Liver (tissue), 8 donors: ENCODE measurements at regions not wholly inside any gene's neighbourhood (a gene's known extent, or its start where the extent isn't known, plus 50 kb on each side); places are given as distances from the start of the nearest gene placed in this dataset.

Source experiments
- DNase-seq: peaks from one replicate; pipeline ENCODE4 v3.0.0-alpha.2; 2017; ENCODE audit warnings: low spot score
- H3K27ac ChIP-seq, 2 donors: one replicate each; pipeline ENCODE4 v1.7.0; 2013; ENCODE audit warnings: inconsistent platforms in 2 of 2, low read length in 2 of 2, control low read depth in 1 of 2, low read depth in 1 of 2, mild to moderate bottlenecking in 1 of 2
- H3K27me3 ChIP-seq, 4 donors: one replicate each; pipeline versions ENCODE4 v1.6.1 to v1.7.0; 2013; ENCODE audit warnings: low read length in 3 of 4, inconsistent platforms in 1 of 4, mild to moderate bottlenecking in 1 of 4, moderate library complexity in 1 of 4; ENCODE audit not compliant: control insufficient read depth in 4 of 4, insufficient read depth in 4 of 4
- H3K36me3 ChIP-seq, 4 donors: one replicate each; pipeline versions ENCODE4 v1.6.1 to v1.7.0; 2013; ENCODE audit warnings: low read length in 3 of 4, mild to moderate bottlenecking in 3 of 4, low read depth in 1 of 4, moderate library complexity in 1 of 4; ENCODE audit not compliant: control insufficient read depth in 4 of 4, insufficient read depth in 3 of 4
- H3K4me1 ChIP-seq, 4 donors: one replicate each; pipeline versions ENCODE4 v1.6.1 to v1.7.0; 2013; ENCODE audit warnings: low read length in 3 of 4, mild to moderate bottlenecking in 3 of 4, moderate library complexity in 1 of 4; ENCODE audit not compliant: control insufficient read depth in 4 of 4, insufficient read depth in 4 of 4
- H3K4me3 ChIP-seq, 3 donors: one replicate each; pipeline versions ENCODE4 v1.6.1 to v1.7.0; 2013; ENCODE audit warnings: low read length in 3 of 3, control low read depth in 1 of 3, low read depth in 1 of 3, mild to moderate bottlenecking in 1 of 3
- H3K9ac ChIP-seq, 2 donors: one replicate each; pipeline ENCODE4 v1.7.0; 2013; ENCODE audit warnings: low read length in 2 of 2, mild to moderate bottlenecking in 2 of 2, moderate library complexity in 2 of 2, control low read depth in 1 of 2, low read depth in 1 of 2
- H3K9me3 ChIP-seq, 4 donors: one replicate each; pipeline versions ENCODE4 v1.6.1 to v1.7.0; 2013; ENCODE audit warnings: low read length in 3 of 4; ENCODE audit not compliant: control insufficient read depth in 4 of 4
- FOXA1 ChIP-seq: IDR thresholded peaks from 2 replicates; pipeline ENCODE4 v1.6.1; 2016; ENCODE audit warnings: antibody characterized with exemption
- GABPA ChIP-seq, 2 donors: IDR thresholded peaks in 1 of 2; conservative IDR thresholded peaks in 1 of 2; 2 replicates each; pipeline ENCODE4 v1.6.1; 2016; ENCODE audit warnings: antibody characterized with exemption in 2 of 2, mild to moderate bottlenecking in 1 of 2, moderate library complexity in 1 of 2
- HNF4A ChIP-seq, 2 donors: conservative IDR thresholded peaks; 2 replicates each; pipeline ENCODE4 v1.6.1; 2016; ENCODE audit warnings: antibody characterized with exemption in 2 of 2, mild to moderate bottlenecking in 2 of 2
- HNF4G ChIP-seq: IDR thresholded peaks from 2 replicates; pipeline ENCODE4 v1.6.1; 2016; ENCODE audit warnings: antibody characterized with exemption
- JUND ChIP-seq, 2 donors: IDR thresholded peaks; 2 replicates each; pipeline ENCODE4 v1.6.1; 2016; ENCODE audit warnings: antibody characterized with exemption in 2 of 2
- NR2F2 ChIP-seq: IDR thresholded peaks from 2 replicates; pipeline ENCODE4 v1.6.1; 2016; ENCODE audit warnings: antibody characterized with exemption
- RAD21 ChIP-seq, 2 donors: IDR thresholded peaks; 2 replicates each; pipeline ENCODE4 v1.6.1; 2016; ENCODE audit warnings: antibody characterized with exemption in 2 of 2, mild to moderate bottlenecking in 2 of 2
- RXRA ChIP-seq, 2 donors: IDR thresholded peaks; 2 replicates each; pipeline ENCODE4 v1.6.1; 2017 to 2018; ENCODE audit warnings: antibody characterized with exemption in 2 of 2, mild to moderate bottlenecking in 1 of 2
- SP1 ChIP-seq: IDR thresholded peaks from 2 replicates; pipeline ENCODE4 v1.6.1; 2018; ENCODE audit warnings: antibody characterized with exemption, mild to moderate bottlenecking
- TAF1 ChIP-seq: conservative IDR thresholded peaks from 2 replicates; pipeline ENCODE4 v1.6.1; 2016; ENCODE audit warnings: antibody characterized with exemption, mild to moderate bottlenecking
- WGBS: extraction: QIAGEN DNeasy Blood & Tissue Kit; methylation state at CpG from one replicate; pipeline ENCODE4 v1.1.7; 2013; 5-methylcytosine and 5-hydroxymethylcytosine counted together
- TF ChIP-seq, protein P1 (sequence below): fragments of 150-350 bp; IDR thresholded peaks from 2 replicates; pipeline ENCODE4 v1.5.1; 2017; ENCODE audit warnings: improper control_type of control experiment, low read depth, low read length; ENCODE audit not compliant: missing input control
- TF ChIP-seq, protein P2 (sequence below): IDR thresholded peaks from 2 replicates; pipeline ENCODE4 v1.6.1; 2016; ENCODE audit warnings: antibody characterized with exemption, mild to moderate bottlenecking
- TF ChIP-seq, protein P3 (sequence below): IDR thresholded peaks from 2 replicates; pipeline ENCODE4 v1.6.1; 2016; ENCODE audit warnings: antibody characterized with exemption
- TF ChIP-seq, protein P4 (sequence below): IDR thresholded peaks from 2 replicates; pipeline ENCODE4 v1.6.1; 2016; ENCODE audit warnings: antibody characterized with exemption
- donor health status: healthy.
- donor health status: healthy.
- donor health status: healthy.
- donor health status: healthy.
- donor health status: healthy.

DNA sequence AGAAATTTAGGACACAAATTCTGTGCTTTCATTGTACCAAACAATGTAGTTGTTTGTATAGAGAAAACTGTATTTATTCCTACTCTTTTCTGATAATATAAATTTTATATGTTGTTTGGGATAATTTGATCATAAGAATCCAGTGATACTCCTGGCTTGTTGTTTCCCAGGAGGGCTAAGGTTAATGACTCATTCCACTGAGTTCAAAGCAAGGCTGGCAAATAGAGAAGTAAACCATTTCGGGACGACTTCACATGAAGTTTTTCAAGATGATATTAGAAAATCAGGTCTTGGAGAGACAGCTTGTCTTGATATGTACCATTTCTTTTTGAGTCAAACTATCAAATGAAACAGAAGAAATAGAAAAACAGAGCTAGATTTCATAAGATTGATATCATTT, 326.1 kb upstream of the CNR1 start (continued):
- TF ChIP-seq, protein P1, sequence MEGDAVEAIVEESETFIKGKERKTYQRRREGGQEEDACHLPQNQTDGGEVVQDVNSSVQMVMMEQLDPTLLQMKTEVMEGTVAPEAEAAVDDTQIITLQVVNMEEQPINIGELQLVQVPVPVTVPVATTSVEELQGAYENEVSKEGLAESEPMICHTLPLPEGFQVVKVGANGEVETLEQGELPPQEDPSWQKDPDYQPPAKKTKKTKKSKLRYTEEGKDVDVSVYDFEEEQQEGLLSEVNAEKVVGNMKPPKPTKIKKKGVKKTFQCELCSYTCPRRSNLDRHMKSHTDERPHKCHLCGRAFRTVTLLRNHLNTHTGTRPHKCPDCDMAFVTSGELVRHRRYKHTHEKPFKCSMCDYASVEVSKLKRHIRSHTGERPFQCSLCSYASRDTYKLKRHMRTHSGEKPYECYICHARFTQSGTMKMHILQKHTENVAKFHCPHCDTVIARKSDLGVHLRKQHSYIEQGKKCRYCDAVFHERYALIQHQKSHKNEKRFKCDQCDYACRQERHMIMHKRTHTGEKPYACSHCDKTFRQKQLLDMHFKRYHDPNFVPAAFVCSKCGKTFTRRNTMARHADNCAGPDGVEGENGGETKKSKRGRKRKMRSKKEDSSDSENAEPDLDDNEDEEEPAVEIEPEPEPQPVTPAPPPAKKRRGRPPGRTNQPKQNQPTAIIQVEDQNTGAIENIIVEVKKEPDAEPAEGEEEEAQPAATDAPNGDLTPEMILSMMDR: no peak

DNA sequence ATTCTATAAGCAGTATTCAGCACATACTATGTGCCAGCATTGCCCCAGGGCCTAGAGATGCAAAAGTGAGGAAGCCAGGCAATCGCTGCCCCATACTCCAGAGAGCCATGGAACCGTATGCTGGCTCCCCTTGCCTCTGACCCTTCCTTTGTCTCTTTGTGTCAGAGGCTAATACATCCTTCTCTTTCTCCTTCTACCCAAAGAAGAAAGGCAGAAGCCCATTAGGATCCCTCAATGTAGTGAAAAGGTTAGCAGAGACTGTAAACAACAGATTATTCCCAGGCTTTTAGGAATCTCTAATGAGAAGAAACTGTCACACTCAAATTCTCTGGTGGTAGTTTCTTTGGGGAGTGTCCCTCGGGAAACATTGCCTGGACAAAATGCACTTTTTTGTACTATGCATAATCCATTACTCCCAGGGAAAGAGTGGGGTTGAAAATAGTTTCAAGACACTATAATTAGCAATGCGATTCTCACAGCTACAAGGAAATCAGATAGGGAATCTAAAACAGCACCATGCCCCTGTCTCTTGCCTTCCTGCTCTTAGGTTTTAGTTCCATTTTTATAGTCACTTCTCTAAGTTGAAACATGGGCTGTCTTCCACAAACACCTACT, 325.2 kb upstream of the CNR1 start:
- Histone ChIP-seq H3K27me3 (no peaks in the 10 kb centered on the region), H3K27ac (no peak overlapping the region), H3K9me3 (no peaks in the 10 kb centered on the region), H3K4me3 (no peak overlapping the region), H3K36me3 (no peaks in the 10 kb centered on the region), H3K4me1 (no peaks in the 10 kb centered on the region), H3K9ac (no peak overlapping the region)
- no peak for DNase-seq
- TF ChIP-seq, protein P1: no peak
- TF ChIP-seq, protein P2, sequence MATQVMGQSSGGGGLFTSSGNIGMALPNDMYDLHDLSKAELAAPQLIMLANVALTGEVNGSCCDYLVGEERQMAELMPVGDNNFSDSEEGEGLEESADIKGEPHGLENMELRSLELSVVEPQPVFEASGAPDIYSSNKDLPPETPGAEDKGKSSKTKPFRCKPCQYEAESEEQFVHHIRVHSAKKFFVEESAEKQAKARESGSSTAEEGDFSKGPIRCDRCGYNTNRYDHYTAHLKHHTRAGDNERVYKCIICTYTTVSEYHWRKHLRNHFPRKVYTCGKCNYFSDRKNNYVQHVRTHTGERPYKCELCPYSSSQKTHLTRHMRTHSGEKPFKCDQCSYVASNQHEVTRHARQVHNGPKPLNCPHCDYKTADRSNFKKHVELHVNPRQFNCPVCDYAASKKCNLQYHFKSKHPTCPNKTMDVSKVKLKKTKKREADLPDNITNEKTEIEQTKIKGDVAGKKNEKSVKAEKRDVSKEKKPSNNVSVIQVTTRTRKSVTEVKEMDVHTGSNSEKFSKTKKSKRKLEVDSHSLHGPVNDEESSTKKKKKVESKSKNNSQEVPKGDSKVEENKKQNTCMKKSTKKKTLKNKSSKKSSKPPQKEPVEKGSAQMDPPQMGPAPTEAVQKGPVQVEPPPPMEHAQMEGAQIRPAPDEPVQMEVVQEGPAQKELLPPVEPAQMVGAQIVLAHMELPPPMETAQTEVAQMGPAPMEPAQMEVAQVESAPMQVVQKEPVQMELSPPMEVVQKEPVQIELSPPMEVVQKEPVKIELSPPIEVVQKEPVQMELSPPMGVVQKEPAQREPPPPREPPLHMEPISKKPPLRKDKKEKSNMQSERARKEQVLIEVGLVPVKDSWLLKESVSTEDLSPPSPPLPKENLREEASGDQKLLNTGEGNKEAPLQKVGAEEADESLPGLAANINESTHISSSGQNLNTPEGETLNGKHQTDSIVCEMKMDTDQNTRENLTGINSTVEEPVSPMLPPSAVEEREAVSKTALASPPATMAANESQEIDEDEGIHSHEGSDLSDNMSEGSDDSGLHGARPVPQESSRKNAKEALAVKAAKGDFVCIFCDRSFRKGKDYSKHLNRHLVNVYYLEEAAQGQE: no peak
- TF ChIP-seq FOXA1 (no peak), SP1 (no peak), TAF1 (no peak), RXRA (IDR thresholded peaks at IDR 0.05) (no peak)
- TF ChIP-seq, protein P3, sequence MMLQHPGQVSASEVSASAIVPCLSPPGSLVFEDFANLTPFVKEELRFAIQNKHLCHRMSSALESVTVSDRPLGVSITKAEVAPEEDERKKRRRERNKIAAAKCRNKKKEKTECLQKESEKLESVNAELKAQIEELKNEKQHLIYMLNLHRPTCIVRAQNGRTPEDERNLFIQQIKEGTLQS: no peak
- TF ChIP-seq, protein P4, sequence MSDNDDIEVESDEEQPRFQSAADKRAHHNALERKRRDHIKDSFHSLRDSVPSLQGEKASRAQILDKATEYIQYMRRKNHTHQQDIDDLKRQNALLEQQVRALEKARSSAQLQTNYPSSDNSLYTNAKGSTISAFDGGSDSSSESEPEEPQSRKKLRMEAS: no peak
- 91% methylated on average over 4 of the region's 4 CpGs for WGBS

DNA sequence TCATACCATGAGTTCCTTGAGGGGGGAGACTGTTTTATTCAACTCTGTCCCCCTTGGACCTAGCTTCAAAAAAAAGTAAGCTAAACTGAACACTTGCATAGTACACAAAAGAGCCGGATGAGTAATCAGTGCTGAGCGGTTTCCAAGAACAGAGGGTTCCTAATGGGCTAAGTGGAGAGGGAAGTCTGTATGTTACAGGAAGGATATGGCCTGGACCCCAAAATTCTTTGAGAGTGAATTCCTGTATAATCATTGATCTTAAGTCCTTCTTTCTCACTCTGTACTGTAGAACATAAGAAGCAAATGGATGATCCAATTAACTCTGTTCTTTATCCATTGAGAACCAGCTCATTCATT, 324.7 kb upstream of the CNR1 start:
- no peak for DNase-seq
- H3K36me3 ChIP-seq: no peaks in the 10 kb centered on the region
- no peaks in the 10 kb centered on the region for H3K27me3 ChIP-seq
- no peaks in the 10 kb centered on the region for H3K4me1 ChIP-seq
- H3K4me3 ChIP-seq: no peak overlapping the region
- H3K27ac ChIP-seq: no peak overlapping the region
- H3K9me3 ChIP-seq: no peaks in the 10 kb centered on the region
- no peak overlapping the region for H3K9ac ChIP-seq
- WGBS: 87% methylated on average over 2 of the region's 2 CpGs
- TF ChIP-seq HNF4G (no peak), GABPA (IDR thresholded peaks at IDR 0.05 in 1 of 2, conservative IDR thresholded peaks at IDR 0.05 in 1 of 2) (no peak), RAD21 (IDR thresholded peaks at IDR 0.05) (no peak), NR2F2 (no peak), RXRA (IDR thresholded peaks at IDR 0.05) (no peak), HNF4A (conservative IDR thresholded peaks at IDR 0.05) (no peak), FOXA1 (no peak), TAF1 (no peak), JUND (IDR thresholded peaks at IDR 0.05) (no peak)
- TF ChIP-seq, protein P3: no peak
- TF ChIP-seq, protein P4: no peak
- TF ChIP-seq, protein P2: no peak
